ENCODE measurements at regions not wholly inside any gene's neighbourhood (a gene's known extent, or its start where the extent isn't known, plus 50 kb on each side); places are given as distances from the start of the nearest gene placed in this dataset.

GRCh38 chr9:3576328-3576727, 50.5 kb upstream of the RFX3 start:
- Histone ChIP-seq H3K9ac (ENCODE audit: low read length in 5 of 5) (no peak overlapping the region), H3K9me3 (ENCODE audit: control insufficient read depth in 5 of 5, low read length in 5 of 5) (peaks cover 2 to 6% (median 5%) of the 10 kb centered on the region in 5 donors), H3K27ac (ENCODE audit: low read depth, low read length) (no peak overlapping the region), H3K27me3 (ENCODE audit: control insufficient read depth in 5 of 5, insufficient read depth in 4 of 5, low read length in 5 of 5) (no peaks in the 10 kb centered on the region), H3K36me3 (ENCODE audit: control insufficient read depth in 5 of 5, insufficient read depth in 5 of 5, low read length in 5 of 5) (no peaks in the 10 kb centered on the region), H3K4me3 (ENCODE audit: low read depth in 1 of 5, low read length in 5 of 5) (no peak overlapping the region), H3K4me1 (ENCODE audit: control insufficient read depth in 5 of 5, insufficient read depth in 5 of 5, low read length in 5 of 5) (peaks cover 0 to 5% (median 0%) of the 10 kb centered on the region in 5 donors)

GRCh38 chr9:3575821-3576220, 50.0 kb upstream of the RFX3 start:
- H3K36me3 ChIP-seq (ENCODE audit: control insufficient read depth in 5 of 5, insufficient read depth in 5 of 5, low read length in 5 of 5) = no peaks in the 10 kb centered on the region

More at GRCh38 chr9:3575821-3576220, 50.0 kb upstream of the RFX3 start:
- Histone ChIP-seq H3K9me3 (ENCODE audit: control insufficient read depth in 5 of 5, low read length in 5 of 5) (peaks cover 0 to 4% (median 0%) of the 10 kb centered on the region in 5 donors), H3K9ac (ENCODE audit: low read length in 5 of 5) (no peak overlapping the region), H3K27ac (ENCODE audit: low read depth, low read length) (no peak overlapping the region), H3K4me3 (ENCODE audit: low read depth in 1 of 5, low read length in 5 of 5) (no peak overlapping the region), H3K4me1 (ENCODE audit: control insufficient read depth in 5 of 5, insufficient read depth in 5 of 5, low read length in 5 of 5) (peaks cover 0 to 5% (median 0%) of the 10 kb centered on the region in 5 donors), H3K27me3 (ENCODE audit: control insufficient read depth in 5 of 5, insufficient read depth in 4 of 5, low read length in 5 of 5) (no peaks in the 10 kb centered on the region)
